ENCODE measurements at regions not wholly inside any gene's neighbourhood (a gene's known extent, or its start where the extent isn't known, plus 50 kb on each side); places are given as distances from the start of the nearest gene placed in this dataset.

GRCh38 chr2:3952866-3953516 lies 249.6 kb downstream of the DCDC2C start:
- no peaks in the 10 kb centered on the region for H3K27me3 ChIP-seq (ENCODE audit: insufficient read depth, low read length, poor library complexity, severe bottlenecking)
- TF ChIP-seq CTCF (conservative IDR thresholded peaks at IDR 0.05; ENCODE audit: low read length), result no peak
- no peak for TF ChIP-seq EZH2phosphoT487 (IDR thresholded peaks at IDR 0.05; ENCODE audit: borderline replicate concordance)
- H3K4me2 ChIP-seq (ENCODE audit: low read depth, low read length, poor library complexity, severe bottlenecking), result no peak overlapping the region
- H3K9me3 ChIP-seq (ENCODE audit: insufficient read depth, low read depth, low read length), result no peaks in the 10 kb centered on the region
- H3F3A ChIP-seq (ENCODE audit: low read depth), result no peaks in the 10 kb centered on the region
- no peaks in the 10 kb centered on the region for H3K9me2 ChIP-seq (replicated peaks; ENCODE audit: low read depth, low read length)
- no peaks in the 10 kb centered on the region for H4K20me1 ChIP-seq (ENCODE audit: insufficient read depth, low read length, poor library complexity, severe bottlenecking)
- no peaks in the 10 kb centered on the region for H3K79me2 ChIP-seq (ENCODE audit: insufficient read depth, low read length)
- no peak overlapping the region for H3K9ac ChIP-seq (ENCODE audit: low read depth, low read length, poor library complexity, severe bottlenecking)
- no peaks in the 10 kb centered on the region for H3K36me3 ChIP-seq (ENCODE audit: insufficient read depth, low read length)
- no peak overlapping the region for H2AFZ ChIP-seq (ENCODE audit: low read length)
- H3K4me1 ChIP-seq (ENCODE audit: insufficient read depth, low read length, poor library complexity, severe bottlenecking), result no peaks in the 10 kb centered on the region
- H3K4me3 ChIP-seq (ENCODE audit: low read length, poor library complexity, severe bottlenecking), result no peak overlapping the region

- Histone ChIP-seq H3K9ac (ENCODE audit: low read depth, low read length, poor library complexity, severe bottlenecking) (no peak overlapping the region), H2AFZ (ENCODE audit: low read length) (no peak overlapping the region), H4K20me1 (ENCODE audit: insufficient read depth, low read length, poor library complexity, severe bottlenecking) (no peaks in the 10 kb centered on the region), H3K79me2 (ENCODE audit: insufficient read depth, low read length) (no peaks in the 10 kb centered on the region), H3F3A (ENCODE audit: low read depth) (no peaks in the 10 kb centered on the region), H3K4me2 (ENCODE audit: low read depth, low read length, poor library complexity, severe bottlenecking) (no peak overlapping the region), H3K4me3 (ENCODE audit: low read length, poor library complexity, severe bottlenecking) (no peak overlapping the region), H3K9me3 (ENCODE audit: insufficient read depth, low read depth, low read length) (no peaks in the 10 kb centered on the region), H3K27me3 (ENCODE audit: insufficient read depth, low read length, poor library complexity, severe bottlenecking) (no peaks in the 10 kb centered on the region), H3K36me3 (ENCODE audit: insufficient read depth, low read length) (no peaks in the 10 kb centered on the region), H3K9me2 (replicated peaks; ENCODE audit: low read depth, low read length) (no peaks in the 10 kb centered on the region), H3K4me1 (ENCODE audit: insufficient read depth, low read length, poor library complexity, severe bottlenecking) (no peaks in the 10 kb centered on the region)
- TF ChIP-seq EZH2phosphoT487 (IDR thresholded peaks at IDR 0.05; ENCODE audit: borderline replicate concordance), result no peak
- no peak for TF ChIP-seq CTCF (conservative IDR thresholded peaks at IDR 0.05; ENCODE audit: low read length)
Observed at GRCh38 chr2:3954261-3954660, 250.9 kb downstream of the DCDC2C start.

GRCh38 chr2:3956406-3956805 lies 253.0 kb downstream of the DCDC2C start:
- Histone ChIP-seq H3F3A (ENCODE audit: low read depth) (no peaks in the 10 kb centered on the region), H4K20me1 (ENCODE audit: insufficient read depth, low read length, poor library complexity, severe bottlenecking) (no peaks in the 10 kb centered on the region), H3K4me1 (ENCODE audit: insufficient read depth, low read length, poor library complexity, severe bottlenecking) (no peaks in the 10 kb centered on the region), H3K27me3 (ENCODE audit: insufficient read depth, low read length, poor library complexity, severe bottlenecking) (no peaks in the 10 kb centered on the region), H3K4me2 (ENCODE audit: low read depth, low read length, poor library complexity, severe bottlenecking) (no peak overlapping the region), H3K4me3 (ENCODE audit: low read length, poor library complexity, severe bottlenecking) (no peak overlapping the region), H3K36me3 (ENCODE audit: insufficient read depth, low read length) (no peaks in the 10 kb centered on the region), H3K9me3 (ENCODE audit: insufficient read depth, low read depth, low read length) (no peaks in the 10 kb centered on the region), H2AFZ (ENCODE audit: low read length) (no peak overlapping the region), H3K79me2 (ENCODE audit: insufficient read depth, low read length) (no peaks in the 10 kb centered on the region), H3K9me2 (replicated peaks; ENCODE audit: low read depth, low read length) (no peaks in the 10 kb centered on the region), H3K9ac (ENCODE audit: low read depth, low read length, poor library complexity, severe bottlenecking) (no peak overlapping the region)
- no peak for TF ChIP-seq CTCF (conservative IDR thresholded peaks at IDR 0.05; ENCODE audit: low read length)
